GM19463 (cell line): ENCODE measurements at regions not wholly inside any gene's neighbourhood (a gene's known extent, or its start where the extent isn't known, plus 50 kb on each side); places are given as distances from the start of the nearest gene placed in this dataset.

Source experiments
- ATAC-seq: cut with Tn5 transposase; IDR thresholded peaks from one replicate; pipeline ENCODE4 v1.9.1; 2021; ENCODE audit warnings: mild to moderate bottlenecking, moderate library complexity; ENCODE audit not compliant: unreplicated experiment

GRCh38 chr10:30793093-30793492 is 163.5 kb upstream of the LYZL2 start:
- ATAC-seq: no peak

GRCh38 chr10:30792025-30792424 is 162.5 kb upstream of the LYZL2 start:
- ATAC-seq: no peak

GRCh38 chr10:30791197-30791611 is 161.7 kb upstream of the LYZL2 start:
- ATAC-seq: no peak

DNA sequence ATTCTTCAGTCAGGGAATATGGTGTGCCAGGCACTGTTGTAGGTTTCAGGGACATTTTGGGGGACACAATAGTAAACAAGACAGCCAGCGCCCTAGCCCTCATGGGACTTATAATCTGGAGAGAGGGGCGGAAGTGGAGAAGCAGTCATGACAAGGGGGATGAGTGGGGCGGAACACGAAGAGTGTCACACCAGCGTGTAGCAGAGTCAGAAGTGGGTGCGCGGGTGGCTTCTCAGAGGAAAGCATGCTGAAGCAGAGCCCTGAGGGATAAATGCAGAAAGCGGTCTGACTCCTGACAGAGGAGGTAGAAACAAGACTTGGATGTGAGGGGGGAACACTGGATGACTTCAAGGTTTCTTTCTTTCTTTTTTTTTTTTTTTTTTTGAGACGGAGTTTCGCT is 160.3 kb upstream of the LYZL2 start:
- no peak for ATAC-seq

GRCh38 chr10:30788307-30788706 is 158.8 kb upstream of the LYZL2 start:
- no peak for ATAC-seq

DNA sequence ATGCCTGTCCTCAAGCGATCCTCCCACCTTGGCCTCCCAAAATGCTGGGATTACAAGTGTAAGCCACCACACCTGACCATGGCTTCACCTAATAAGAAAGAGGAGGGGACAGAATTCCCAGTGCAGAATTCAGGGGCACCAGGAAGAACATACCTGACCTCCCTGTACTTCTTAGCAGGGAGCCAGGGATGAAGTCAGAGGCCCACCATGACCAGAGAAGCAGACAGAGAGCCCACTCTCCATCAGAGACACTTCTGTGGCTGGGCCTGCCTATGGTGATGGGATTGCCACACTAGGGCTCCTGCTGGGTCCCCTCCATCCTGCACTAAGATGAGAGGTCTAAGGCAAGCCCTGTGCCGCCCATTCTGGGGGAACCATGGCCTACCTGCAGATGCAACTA is 157.4 kb upstream of the LYZL2 start:
- ATAC-seq: no peak

DNA sequence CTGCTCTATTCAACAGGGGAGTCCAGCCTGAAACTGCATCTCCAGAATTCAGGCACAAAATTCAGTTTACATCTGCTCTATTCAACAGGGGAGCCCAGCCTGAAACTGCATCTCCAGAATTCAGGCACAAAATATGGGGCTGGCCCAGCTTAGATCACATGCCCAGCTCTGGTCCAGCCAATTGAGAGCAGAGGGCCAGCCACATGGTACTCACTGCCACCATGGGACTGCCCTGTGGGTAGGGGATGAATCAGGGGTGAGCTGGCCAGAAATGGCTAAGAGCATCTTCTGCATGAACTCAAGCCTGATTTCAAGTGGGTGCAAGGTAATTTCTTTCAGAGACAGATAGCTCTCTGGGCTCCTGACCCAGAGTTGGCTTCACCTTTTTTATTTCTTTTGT is 156.6 kb upstream of the LYZL2 start:
- no peak for ATAC-seq

DNA sequence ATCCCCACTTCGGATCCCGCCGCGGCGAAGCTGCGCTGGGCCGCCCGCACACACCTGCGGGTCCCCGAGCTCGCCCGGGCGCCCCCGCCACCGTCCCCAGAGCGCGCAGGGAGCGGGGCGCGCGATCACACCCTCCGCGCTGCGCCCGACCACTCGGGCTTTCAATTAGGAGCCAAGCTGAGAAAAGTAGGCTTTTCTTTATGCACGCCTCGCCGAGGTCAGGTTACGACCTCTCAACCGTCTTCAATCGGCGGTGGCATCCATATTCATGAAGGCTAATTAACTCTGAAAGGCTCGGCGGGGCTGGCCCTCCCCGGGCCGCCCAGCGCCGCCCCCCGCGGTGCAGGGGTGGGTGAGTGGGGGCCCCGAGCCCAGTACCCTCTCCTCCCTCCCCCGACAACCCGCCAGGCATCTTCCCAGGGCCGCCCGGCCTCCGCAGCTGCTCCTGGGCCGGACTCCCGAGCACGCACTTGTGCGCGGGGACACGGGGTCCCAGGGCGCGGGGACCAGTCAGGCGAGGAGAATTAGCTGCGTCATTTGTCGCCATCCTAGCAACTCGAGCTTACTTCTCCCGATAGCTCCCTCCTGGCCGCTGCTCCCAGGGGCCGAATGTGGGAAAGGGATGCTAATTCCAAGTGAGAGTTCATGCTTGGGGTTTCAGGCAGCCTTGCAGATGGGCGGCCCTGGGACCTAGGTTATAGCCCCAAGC is 155.5 kb upstream of the LYZL2 start:
- no peak for ATAC-seq

- no peak for ATAC-seq
Measured at GRCh38 chr10:30784524-30784896, 155.0 kb upstream of the LYZL2 start.

DNA sequence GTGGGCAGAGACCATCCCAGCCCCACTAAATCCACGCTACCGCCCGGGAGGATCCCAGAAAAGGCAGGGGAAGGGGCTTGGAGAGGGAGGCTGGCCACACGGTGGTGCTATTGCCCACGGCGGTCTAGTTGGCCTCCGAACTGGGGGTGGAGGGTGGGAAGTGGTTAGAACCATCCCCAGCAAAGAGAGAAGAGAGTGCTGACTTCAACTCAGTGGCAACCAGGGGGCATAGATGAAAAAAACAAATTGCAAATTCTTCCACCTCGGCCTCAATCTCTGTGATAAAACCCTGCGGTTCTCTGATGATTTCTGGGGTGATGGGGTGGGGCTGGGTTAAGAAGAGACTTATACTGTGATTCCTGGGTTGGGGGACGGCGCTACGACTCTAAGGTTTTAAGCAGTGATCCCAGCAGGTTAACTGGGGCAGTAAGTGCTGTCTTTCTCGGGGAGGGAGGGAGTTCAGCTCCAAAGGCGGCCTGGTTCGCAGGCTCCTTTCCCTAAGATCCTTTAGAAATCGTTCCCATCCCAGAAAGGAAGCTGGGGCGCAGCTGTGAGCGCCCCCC is 154.5 kb upstream of the LYZL2 start:
- ATAC-seq: peak; percentile 28

DNA sequence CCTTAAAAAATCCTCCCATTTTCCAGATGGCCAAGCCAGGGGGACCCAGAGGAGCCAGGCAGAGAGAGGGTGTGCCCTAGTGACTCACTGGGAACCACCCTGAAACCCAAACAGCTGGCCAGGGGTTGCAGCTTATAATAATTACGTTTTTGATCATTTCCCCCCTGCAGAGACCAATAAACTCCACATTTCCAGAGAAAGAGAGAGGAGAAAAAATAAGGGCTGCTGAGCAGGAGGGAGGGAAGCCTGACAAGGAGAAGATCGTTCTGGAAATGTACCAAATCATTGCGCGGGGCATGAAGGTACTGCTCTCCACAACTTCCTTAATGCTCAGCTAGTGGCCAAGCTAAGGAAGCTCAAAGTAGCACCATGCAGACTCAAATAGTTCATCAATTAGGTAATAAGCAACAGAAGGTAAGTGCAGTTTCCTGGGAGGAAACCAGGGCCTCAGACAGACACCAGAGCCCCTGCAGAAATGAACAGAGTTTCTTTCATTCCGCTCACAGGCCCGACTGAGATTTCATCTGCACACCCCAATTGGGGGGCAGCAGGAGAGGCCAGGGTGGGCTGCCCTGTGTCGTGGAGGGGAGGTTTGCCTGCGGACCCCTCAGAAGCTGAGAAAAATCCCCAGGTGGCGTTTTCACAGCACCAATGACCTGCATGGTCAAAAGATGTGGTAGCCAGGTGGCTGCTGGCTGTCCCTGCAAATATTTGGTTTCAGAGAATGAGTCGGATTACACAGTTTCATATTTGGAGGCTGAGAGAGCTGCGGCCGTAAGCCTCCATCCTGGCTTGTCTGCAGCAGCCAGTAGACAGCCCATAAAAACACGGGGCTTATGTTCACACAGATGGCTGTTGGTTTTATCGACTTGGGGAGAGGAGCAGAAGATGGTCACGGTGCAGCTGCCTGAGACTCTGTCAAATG is 153.2 kb upstream of the LYZL2 start:
- ATAC-seq: peak; percentile 63

- no peak for ATAC-seq
Measured at GRCh38 chr10:30782157-30782536, 152.6 kb upstream of the LYZL2 start.

DNA sequence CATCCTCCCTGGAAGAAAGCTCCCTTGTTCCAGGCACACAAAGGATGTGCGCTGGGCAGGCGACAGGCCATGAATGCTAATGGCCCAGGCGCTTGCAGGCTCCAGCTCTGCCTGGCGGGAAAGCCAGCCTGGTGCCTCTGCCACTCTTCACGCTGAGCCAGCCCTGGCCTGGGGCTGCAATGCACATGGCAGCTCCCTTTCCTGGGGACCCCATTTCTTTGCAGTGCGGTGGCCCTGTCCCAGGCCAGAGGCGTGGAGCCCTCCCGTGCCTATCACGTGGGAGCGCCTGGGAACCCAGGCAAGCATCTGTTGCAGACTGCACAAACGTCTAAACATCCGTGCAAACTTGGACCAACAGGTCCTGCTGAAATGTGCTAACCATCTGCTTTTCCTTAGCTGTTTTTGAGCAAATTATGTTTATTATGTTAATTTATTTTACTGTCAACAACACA is 152.1 kb upstream of the LYZL2 start:
- ATAC-seq: no peak

- ATAC-seq: no peak
Measured at GRCh38 chr10:30778769-30779168, 149.2 kb upstream of the LYZL2 start.

- ATAC-seq: no peak
Measured at GRCh38 chr10:30775779-30776591, 146.4 kb upstream of the LYZL2 start.

- ATAC-seq: no peak
Measured at GRCh38 chr10:30774261-30774660, 144.7 kb upstream of the LYZL2 start.

- no peak for ATAC-seq
Measured at GRCh38 chr10:30773501-30773900, 143.9 kb upstream of the LYZL2 start.

DNA sequence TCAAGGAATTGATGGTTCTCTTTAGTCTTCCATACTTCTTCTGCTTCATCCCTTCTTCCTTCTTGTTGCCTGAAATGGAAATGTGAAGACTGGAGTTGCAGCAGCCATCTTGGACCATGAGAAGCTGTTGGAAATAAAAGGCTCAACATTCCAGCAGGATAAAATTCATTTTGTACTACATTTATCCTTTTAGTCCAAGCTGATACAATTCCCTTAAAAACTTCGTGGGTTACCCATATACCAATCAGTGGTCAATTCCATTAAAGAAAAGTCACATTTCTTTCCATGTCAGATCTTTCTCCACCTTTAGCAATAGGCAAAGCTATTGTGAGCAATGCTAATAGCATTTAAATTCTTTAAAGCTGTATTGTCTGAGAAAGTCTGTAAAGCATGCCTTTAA is 141.3 kb upstream of the LYZL2 start:
- ATAC-seq: no peak

DNA sequence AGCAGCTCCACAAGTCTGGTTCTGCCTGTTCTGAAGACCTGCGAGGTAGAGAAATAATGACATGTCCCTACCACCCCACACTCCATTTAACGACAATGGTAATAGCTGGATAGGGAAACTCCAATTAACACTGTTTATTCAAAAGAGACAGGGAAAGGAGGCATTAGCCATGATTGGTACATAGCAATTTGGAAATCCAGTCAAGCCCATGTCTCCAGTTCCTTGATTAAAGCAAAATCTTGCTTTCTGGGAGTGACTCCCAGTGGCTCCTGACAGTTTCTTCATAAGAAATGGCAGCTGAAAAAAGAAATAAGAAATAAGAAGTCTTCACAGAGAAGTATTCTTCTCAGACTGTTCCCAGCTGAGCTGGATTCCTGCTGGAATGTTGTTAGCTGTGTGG is 140.7 kb upstream of the LYZL2 start:
- no peak for ATAC-seq

DNA sequence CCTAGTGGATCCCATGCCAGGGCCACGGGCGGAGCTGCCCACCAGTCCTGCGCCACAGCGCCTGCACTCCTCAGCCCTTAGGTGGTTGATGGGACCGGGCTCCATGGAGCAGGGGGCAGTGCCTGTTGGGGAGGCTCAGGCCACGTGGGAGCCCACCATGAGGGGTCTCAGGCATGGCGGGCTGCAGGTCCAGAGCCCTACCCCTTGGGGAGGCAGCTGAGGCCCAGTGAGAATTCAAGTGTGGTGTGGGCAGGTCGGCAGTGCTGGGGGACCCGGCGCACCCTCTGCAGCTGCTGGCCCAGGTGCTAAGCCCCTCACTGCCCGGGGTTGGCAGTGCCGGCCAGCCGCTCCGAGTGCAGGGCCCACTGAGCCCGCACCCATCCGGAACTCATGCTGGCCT is 139.8 kb upstream of the LYZL2 start:
- no peak for ATAC-seq

- no peak for ATAC-seq
Measured at GRCh38 chr10:30765616-30766015, 136.1 kb upstream of the LYZL2 start.
